GM18505 (cell line): ENCODE measurements at regions not wholly inside any gene's neighbourhood (a gene's known extent, or its start where the extent isn't known, plus 50 kb on each side); places are given as distances from the start of the nearest gene placed in this dataset.
"Not testable (repeated sequence)": the region's sequence is repeated elsewhere in the genome, so short reads cannot be mapped to it uniquely, and the experiment has no call there.

Experiments used
- ATAC-seq: cut with Tn5 transposase; IDR thresholded peaks from one replicate; pipeline ENCODE4 v1.9.1; 2021; ENCODE audit not compliant: unreplicated experiment
- POLR2A ChIP-seq: IDR thresholded peaks from 4 replicates; pipeline ENCODE4 v1.6.1; 2011; ENCODE audit warnings: borderline replicate concordance; ENCODE audit not compliant: insufficient read depth, insufficient read length; ENCODE audit errors: extremely low read depth

GRCh38 chr12:84186433-84186832 is 726.2 kb downstream of the SLC6A15 start:
- TF ChIP-seq POLR2A = no peak
- no peak for ATAC-seq

GRCh38 chr12:84183576-84183975 is 729.0 kb downstream of the SLC6A15 start:
- ATAC-seq = no peak
- no peak for TF ChIP-seq POLR2A

GRCh38 chr12:84174115-84174514 is 738.5 kb downstream of the SLC6A15 start:
- no peak for TF ChIP-seq POLR2A
- ATAC-seq = no peak

- no peak for ATAC-seq
- TF ChIP-seq POLR2A = no peak
These were observed 739.7 kb downstream of the SLC6A15 start for GRCh38 chr12:84172823-84173424.

- ATAC-seq = no peak
- TF ChIP-seq POLR2A = no peak
These were observed 745.8 kb downstream of the SLC6A15 start for GRCh38 chr12:84166812-84167211.

GRCh38 chr12:84165998-84166571 is 746.5 kb downstream of the SLC6A15 start:
- no peak for ATAC-seq
- TF ChIP-seq POLR2A = no peak

GRCh38 chr12:84161296-84161695 is 751.3 kb downstream of the SLC6A15 start:
- ATAC-seq = no peak
- no peak for TF ChIP-seq POLR2A

- no peak for TF ChIP-seq POLR2A
- no peak for ATAC-seq
These were observed 753.3 kb downstream of the SLC6A15 start for GRCh38 chr12:84159260-84159659.

- ATAC-seq = no peak
- no peak for TF ChIP-seq POLR2A
These were observed 755.4 kb downstream of the SLC6A15 start for GRCh38 chr12:84157170-84157569.

GRCh38 chr12:84154991-84155930 is 757.3 kb downstream of the SLC6A15 start:
- ATAC-seq = not testable (repeated sequence)

GRCh38 chr12:84154439-84154990 is 758.1 kb downstream of the SLC6A15 start:
- ATAC-seq = not testable (repeated sequence)

GRCh38 chr12:84150201-84150600 is 762.4 kb downstream of the SLC6A15 start:
- no peak for TF ChIP-seq POLR2A
- ATAC-seq = no peak

GRCh38 chr12:84148335-84148734 is 764.3 kb downstream of the SLC6A15 start:
- no peak for ATAC-seq
- no peak for TF ChIP-seq POLR2A
